SJSA1 (cell line): ENCODE measurements at regions not wholly inside any gene's neighbourhood (a gene's known extent, or its start where the extent isn't known, plus 50 kb on each side); places are given as distances from the start of the nearest gene placed in this dataset.
"Not testable (repeated sequence)": the region's sequence is repeated elsewhere in the genome, so short reads cannot be mapped to it uniquely, and the experiment has no call there.

Source experiments
- DNase-seq, 2 experiments: peaks; one replicate each; pipeline ENCODE4 v3.0.0-alpha.2; 2015 to 2020; ENCODE audit warnings: low spot score in 2 of 2, low read depth in 1 of 2
- H3K27ac ChIP-seq: fragments of 250-450 bp; sonication (Bioruptor Pico); 2 replicates; pipeline ENCODE4 v1.5.1; 2020; ENCODE audit warnings: mild to moderate bottlenecking, moderate library complexity
- H3K27me3 ChIP-seq: fragments of 250-450 bp; sonication (Bioruptor Pico); replicated peaks from 2 replicates; pipeline ENCODE4 v1.5.1; 2020; ENCODE audit warnings: mild to moderate bottlenecking, moderate library complexity
- H3K36me3 ChIP-seq: fragments of 250-450 bp; sonication (Bioruptor Pico); 2 replicates; pipeline ENCODE4 v1.5.1; 2020; ENCODE audit warnings: mild to moderate bottlenecking
- H3K4me1 ChIP-seq: fragments of 250-450 bp; sonication (Bioruptor Pico); replicated peaks from 2 replicates; pipeline ENCODE4 v1.6.1; 2021; ENCODE audit warnings: mild to moderate bottlenecking
- H3K4me3 ChIP-seq: fragments of 250-450 bp; sonication (Bioruptor Pico); 2 replicates; pipeline ENCODE4 v1.5.1; 2020; ENCODE audit warnings: mild to moderate bottlenecking
- H3K9me3 ChIP-seq: fragments of 250-450 bp; sonication (Bioruptor Pico); replicated peaks from 2 replicates; pipeline ENCODE4 v1.5.1; 2020; ENCODE audit warnings: mild to moderate bottlenecking

DNA sequence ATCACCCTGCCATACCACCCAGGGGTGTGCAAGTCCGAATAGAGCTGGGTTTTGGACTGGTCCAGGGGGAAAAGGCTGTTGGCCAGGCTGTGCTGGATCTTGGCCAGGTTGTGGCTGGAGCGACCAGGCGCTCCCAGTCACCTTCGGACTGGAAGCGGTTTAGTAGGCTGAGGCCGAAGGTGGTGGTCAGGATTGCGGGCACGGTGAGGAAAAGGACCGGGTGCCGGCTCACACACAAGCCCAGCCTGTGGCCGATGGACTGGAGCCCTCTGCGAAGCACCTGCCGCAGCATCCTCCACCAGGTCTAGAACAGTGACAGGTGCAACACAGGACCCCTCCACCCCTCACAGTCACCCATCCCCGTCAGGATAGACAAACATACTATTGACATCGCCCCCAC is 590.6 kb upstream of the PTCHD4 start:
- Histone ChIP-seq H3K36me3 (no peaks in the 10 kb centered on the region), H3K4me3 (no peak overlapping the region), H3K27me3 (no peaks in the 10 kb centered on the region), H3K27ac (no peak overlapping the region), H3K9me3 (no peaks in the 10 kb centered on the region), H3K4me1 (no peaks in the 10 kb centered on the region)
- no peak for DNase-seq

DNA sequence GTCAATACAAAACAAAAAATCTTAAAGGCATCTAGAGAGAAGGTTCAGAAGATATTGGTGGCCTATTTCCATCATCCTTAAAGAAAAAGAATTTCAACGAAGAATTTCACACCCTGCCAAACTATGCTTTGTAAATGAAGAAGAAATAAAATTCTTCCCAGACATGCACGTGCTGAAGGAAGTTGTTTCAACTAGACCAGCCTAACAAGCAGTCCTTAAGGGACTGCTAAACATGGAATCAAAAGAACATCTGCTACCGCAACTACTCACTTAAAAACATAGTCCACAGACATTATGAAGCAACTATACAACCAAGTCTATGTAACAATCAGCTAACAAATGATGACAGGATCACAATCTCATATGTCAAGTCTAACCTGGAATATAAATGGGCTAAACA is 584.9 kb upstream of the PTCHD4 start:
- no peak for DNase-seq
- Histone ChIP-seq H3K36me3 (no peaks in the 10 kb centered on the region), H3K27ac (no peak overlapping the region), H3K4me1 (no peaks in the 10 kb centered on the region), H3K4me3 (no peak overlapping the region), H3K9me3 (no peaks in the 10 kb centered on the region), H3K27me3 (no peaks in the 10 kb centered on the region)

- Histone ChIP-seq H3K9me3 (no peaks in the 10 kb centered on the region; the same call in 1 of the 2 replicates), H3K4me3 (no peak overlapping the region)
- DNase-seq = no peak
These were observed 580.4 kb upstream of the PTCHD4 start for GRCh38 chr6:48691420-48691819.

GRCh38 chr6:48689498-48689897 is 578.5 kb upstream of the PTCHD4 start:
- H3K4me1 ChIP-seq = no peaks in the 10 kb centered on the region
- H3K4me3 ChIP-seq = no peak overlapping the region
- no peaks in the 10 kb centered on the region for H3K27me3 ChIP-seq
- H3K36me3 ChIP-seq = no peaks in the 10 kb centered on the region
- DNase-seq = no peak
- no peak overlapping the region for H3K27ac ChIP-seq
- no peaks in the 10 kb centered on the region; the same call in 1 of the 2 replicates for H3K9me3 ChIP-seq

More at GRCh38 chr6:48691420-48691819, 580.4 kb upstream of the PTCHD4 start:
- no peaks in the 10 kb centered on the region for H3K36me3 ChIP-seq
- no peaks in the 10 kb centered on the region for H3K27me3 ChIP-seq
- no peaks in the 10 kb centered on the region for H3K4me1 ChIP-seq
- H3K27ac ChIP-seq = no peak overlapping the region

GRCh38 chr6:48678390-48678789 is 567.4 kb upstream of the PTCHD4 start:
- no peaks in the 10 kb centered on the region for H3K36me3 ChIP-seq
- no peaks in the 10 kb centered on the region for H3K4me1 ChIP-seq
- H3K9me3 ChIP-seq = no peaks in the 10 kb centered on the region
- H3K27me3 ChIP-seq = no peaks in the 10 kb centered on the region
- H3K4me3 ChIP-seq = no peak overlapping the region
- DNase-seq = no peak
- H3K27ac ChIP-seq = no peak overlapping the region

DNA sequence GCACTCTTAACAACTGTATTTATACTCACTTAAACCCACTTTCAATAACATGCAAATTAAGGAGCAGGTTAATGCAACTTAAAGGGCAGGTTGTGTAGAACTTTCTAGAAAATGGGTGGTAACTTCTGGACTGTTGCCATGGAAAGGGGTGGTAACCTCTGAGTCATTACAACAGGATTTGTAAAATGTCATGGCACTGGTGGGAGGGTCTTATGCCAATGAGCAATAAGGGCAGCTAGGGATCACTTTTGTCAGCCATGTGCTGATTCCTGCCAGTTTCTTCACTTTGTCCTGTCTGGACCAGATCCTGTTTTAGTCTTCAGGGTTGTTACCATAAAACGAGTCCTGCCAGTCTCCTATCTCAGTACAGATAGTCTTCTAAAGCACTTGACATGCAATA is 560.5 kb upstream of the PTCHD4 start:
- no peaks in the 10 kb centered on the region for H3K4me1 ChIP-seq
- H3K27ac ChIP-seq = no peak overlapping the region
- H3K4me3 ChIP-seq = no peak overlapping the region
- H3K9me3 ChIP-seq = no peaks in the 10 kb centered on the region
- no peaks in the 10 kb centered on the region for H3K36me3 ChIP-seq
- no peak for DNase-seq
- H3K27me3 ChIP-seq = no peaks in the 10 kb centered on the region

DNA sequence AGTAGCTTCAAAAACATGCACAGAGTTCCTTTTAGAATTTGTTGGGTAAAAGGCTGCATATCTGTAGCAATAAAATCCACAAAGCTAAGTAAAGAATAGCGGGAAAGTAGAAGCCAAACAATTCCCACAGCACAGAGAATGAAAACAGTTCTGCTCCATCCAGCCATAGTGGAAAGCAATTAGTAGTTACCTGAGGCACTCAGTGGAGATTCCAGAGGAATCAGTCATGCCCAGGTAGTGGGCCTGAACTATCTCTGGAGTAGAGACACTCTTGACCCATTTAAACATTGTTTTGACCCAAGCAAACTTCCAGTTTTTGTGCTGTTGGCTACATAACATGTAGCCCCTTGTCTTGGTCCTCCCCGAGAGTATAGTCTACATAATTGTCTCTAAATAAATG is 559.5 kb upstream of the PTCHD4 start:
- no peak for DNase-seq
- Histone ChIP-seq H3K9me3 (no peaks in the 10 kb centered on the region), H3K27ac (no peak overlapping the region), H3K27me3 (no peaks in the 10 kb centered on the region), H3K4me3 (no peak overlapping the region), H3K36me3 (no peaks in the 10 kb centered on the region), H3K4me1 (no peaks in the 10 kb centered on the region)

DNA sequence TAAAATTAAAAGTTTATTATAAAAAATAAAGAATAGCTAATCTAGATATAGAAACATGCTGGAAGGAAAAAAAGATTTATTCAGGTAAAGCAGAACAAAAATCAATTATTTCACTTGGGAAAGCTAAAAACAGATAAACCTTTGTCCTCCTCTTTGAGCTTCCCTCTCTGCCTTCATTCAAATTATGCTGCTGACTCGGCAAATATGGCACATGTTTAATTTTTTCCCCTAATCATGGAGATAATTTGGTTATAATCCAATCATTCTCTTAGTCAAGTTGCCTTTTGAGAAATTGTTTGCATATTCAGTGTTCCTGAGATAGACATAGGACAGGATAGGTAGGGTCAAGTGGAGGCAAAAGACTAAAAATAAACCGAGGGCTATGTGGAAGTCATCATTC is 556.8 kb upstream of the PTCHD4 start:
- H3K4me3 ChIP-seq = no peak overlapping the region
- no peak overlapping the region for H3K27ac ChIP-seq
- DNase-seq = no peak
- no peaks in the 10 kb centered on the region for H3K36me3 ChIP-seq
- H3K4me1 ChIP-seq = no peaks in the 10 kb centered on the region
- H3K9me3 ChIP-seq = no peaks in the 10 kb centered on the region
- no peaks in the 10 kb centered on the region for H3K27me3 ChIP-seq

DNA sequence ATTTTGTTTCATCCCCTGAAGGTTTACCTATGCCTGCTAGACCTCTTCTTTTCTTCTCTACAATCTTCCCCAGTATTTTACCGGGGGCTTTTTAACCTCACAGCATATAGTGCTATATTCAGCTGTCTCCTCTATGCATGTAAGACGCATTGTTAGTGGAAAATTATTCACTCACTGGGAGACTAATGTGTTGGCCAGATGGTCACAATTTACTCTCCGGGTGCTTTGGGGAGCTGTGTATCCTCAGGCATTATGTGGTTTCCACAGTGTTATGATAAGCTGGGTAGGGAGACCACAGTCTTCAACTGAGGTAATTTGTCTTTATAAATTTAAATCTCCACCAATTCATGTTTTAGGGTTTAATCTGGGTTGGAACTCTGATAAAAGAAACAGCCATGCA is 553.8 kb upstream of the PTCHD4 start:
- no peaks in the 10 kb centered on the region for H3K9me3 ChIP-seq
- no peaks in the 10 kb centered on the region for H3K27me3 ChIP-seq
- DNase-seq = peak in 1 of 2 experiments; percentile 32
- H3K36me3 ChIP-seq = no peaks in the 10 kb centered on the region
- H3K4me1 ChIP-seq = no peaks in the 10 kb centered on the region
- no peak overlapping the region for H3K4me3 ChIP-seq
- no peak overlapping the region for H3K27ac ChIP-seq

DNA sequence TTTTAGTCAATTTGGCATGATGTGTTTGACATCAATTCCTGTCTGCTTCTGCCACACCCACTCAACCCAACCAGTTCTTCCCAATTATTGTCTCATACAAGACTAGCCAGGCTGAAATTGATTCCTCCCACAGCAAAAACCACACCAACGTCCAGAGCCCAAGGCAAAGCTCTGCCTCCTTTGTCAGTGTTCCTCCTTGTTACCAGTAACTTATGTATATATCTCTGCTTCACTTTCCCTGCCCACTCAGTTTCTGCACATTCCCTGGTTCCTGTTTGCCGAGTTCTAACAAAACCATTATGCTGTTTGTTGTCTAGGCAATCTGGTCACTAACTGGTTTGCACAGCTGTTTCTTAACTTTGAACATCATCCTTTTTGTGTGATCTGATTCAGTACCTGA is 547.9 kb upstream of the PTCHD4 start:
- Histone ChIP-seq H3K4me1 (no peaks in the 10 kb centered on the region), H3K9me3 (no peaks in the 10 kb centered on the region), H3K27me3 (no peaks in the 10 kb centered on the region), H3K27ac (no peak overlapping the region), H3K4me3 (no peak overlapping the region), H3K36me3 (no peaks in the 10 kb centered on the region)
- DNase-seq = no peak

DNA sequence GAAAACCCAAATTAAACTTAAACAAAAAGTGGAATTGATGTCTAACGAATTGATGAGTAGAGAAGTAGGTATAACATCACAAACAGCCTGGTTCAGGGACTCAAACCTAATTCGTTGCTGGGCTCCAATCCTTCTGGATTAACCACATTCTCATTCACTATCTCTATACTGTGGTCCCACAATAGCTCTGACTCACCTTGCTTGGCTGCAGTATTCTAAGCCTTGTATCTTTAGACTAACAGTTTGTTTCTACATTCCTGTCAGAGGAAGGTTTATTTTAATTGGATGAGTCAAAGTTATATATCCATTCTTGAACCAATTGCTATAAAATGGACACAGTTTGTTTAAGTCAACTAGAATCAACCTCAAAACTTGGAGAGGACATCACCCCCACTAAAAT is 530.5 kb upstream of the PTCHD4 start:
- Histone ChIP-seq H3K27ac (0 out of 2 replicates have a peak overlapping the region, but pooled peaks have one; percentile 4), H3K4me1 (peaks cover 24% of the 10 kb centered on the region), H3K36me3 (no peaks in the 10 kb centered on the region), H3K27me3 (no peaks in the 10 kb centered on the region), H3K9me3 (peaks cover 10% of the 10 kb centered on the region; the same call in 1 of the 2 replicates), H3K4me3 (no peak overlapping the region)
- DNase-seq = peak; percentile 51 to 66

- peaks cover 24% of the 10 kb centered on the region for H3K4me1 ChIP-seq
- H3K27ac ChIP-seq, H3K36me3 ChIP-seq, H3K4me3 ChIP-seq, H3K27me3 ChIP-seq: not testable (repeated sequence)
- peak in 1 of 2 experiments; percentile 68 for DNase-seq
- peaks cover 10% of the 10 kb centered on the region; the same call in 1 of the 2 replicates for H3K9me3 ChIP-seq
These were observed 527.8 kb upstream of the PTCHD4 start for GRCh38 chr6:48638796-48639195.

DNA sequence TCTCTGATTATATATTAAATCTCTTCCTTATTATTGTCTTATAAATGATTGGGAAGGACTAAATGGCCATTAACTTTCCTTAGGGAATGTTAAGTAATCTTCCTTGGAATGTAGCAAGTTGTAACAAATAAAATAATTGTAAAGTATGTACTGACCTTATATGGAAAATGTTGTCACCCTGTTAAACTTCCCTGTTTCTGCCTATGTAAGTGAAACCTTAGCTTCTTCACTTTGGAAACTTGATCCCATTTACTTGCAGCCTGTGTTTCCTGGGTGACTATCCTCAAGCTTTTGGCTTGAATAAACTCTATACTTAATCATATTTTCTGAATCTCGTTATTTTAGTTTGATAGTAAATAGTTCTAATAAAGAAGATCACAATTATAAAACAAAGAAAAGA is 519.5 kb upstream of the PTCHD4 start:
- Histone ChIP-seq H3K9me3 (no peaks in the 10 kb centered on the region), H3K27me3 (no peaks in the 10 kb centered on the region), H3K4me1 (no peaks in the 10 kb centered on the region), H3K4me3 (no peak overlapping the region), H3K27ac (no peak overlapping the region), H3K36me3 (no peaks in the 10 kb centered on the region)
- DNase-seq = no peak

DNA sequence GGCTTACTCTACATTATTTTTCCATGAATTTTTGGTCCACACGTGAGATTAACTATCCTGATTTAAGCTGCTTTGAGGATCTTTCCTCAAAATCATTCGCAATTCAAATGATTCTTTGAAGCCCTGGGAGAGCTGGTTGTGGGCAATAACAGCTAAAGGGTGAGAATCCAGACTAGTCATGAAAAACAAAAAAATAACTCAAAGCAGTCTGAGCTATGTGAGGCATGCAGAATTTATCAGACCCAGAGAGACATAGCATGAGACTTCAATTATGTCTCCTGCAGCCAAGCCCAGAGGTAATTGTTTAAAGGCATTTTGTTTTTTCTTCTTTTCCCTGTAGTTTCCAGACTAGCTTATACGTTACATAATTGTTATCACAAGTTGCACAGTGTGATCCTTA is 517.3 kb upstream of the PTCHD4 start:
- DNase-seq = peak in 1 of 2 experiments; percentile 29
- Histone ChIP-seq H3K9me3 (no peaks in the 10 kb centered on the region), H3K36me3 (no peaks in the 10 kb centered on the region), H3K27me3 (no peaks in the 10 kb centered on the region), H3K4me1 (no peaks in the 10 kb centered on the region), H3K27ac (peak overlapping the region; percentile 44), H3K4me3 (no peak overlapping the region)

DNA sequence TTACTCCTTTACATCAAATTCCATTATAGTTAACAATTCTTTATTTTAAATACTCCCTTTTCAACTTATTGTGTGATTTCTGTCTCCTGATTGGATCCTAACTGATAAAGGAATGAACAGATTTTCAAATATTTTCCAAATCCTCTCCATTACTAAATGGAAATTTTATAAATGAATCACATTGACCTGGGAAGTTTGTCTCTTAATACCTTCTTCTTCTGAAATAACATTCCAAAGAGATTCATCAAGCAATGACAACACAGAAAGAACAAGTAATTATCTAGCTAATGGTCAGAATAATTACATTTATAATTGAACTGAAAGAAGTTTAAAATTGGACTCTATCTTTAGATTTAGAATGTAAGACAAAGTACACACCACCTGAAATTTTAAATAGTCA is 515.4 kb upstream of the PTCHD4 start:
- Histone ChIP-seq H3K4me3 (no peak overlapping the region), H3K9me3 (no peaks in the 10 kb centered on the region), H3K36me3 (no peaks in the 10 kb centered on the region), H3K27ac (no peak overlapping the region), H3K4me1 (no peaks in the 10 kb centered on the region), H3K27me3 (no peaks in the 10 kb centered on the region)
- no peak for DNase-seq
